ENCODE measurements at regions not wholly inside any gene's neighbourhood (a gene's known extent, or its start where the extent isn't known, plus 50 kb on each side); places are given as distances from the start of the nearest gene placed in this dataset.

GRCh38 chr10:124180947-124181549 lies 87.7 kb upstream of the CHST15 start:
- no peak for TF ChIP-seq POLR2A (IDR thresholded peaks at IDR 0.05)
- TF ChIP-seq CTCF (IDR thresholded peaks at IDR 0.05): no peak
